Tongue (tissue), 1 donor: ENCODE measurements at regions not wholly inside any gene's neighbourhood (a gene's known extent, or its start where the extent isn't known, plus 50 kb on each side); places are given as distances from the start of the nearest gene placed in this dataset.
"Not testable (repeated sequence)": the region's sequence is repeated elsewhere in the genome, so short reads cannot be mapped to it uniquely, and the experiment has no call there.

Source experiments
- DNase-seq: peaks from one replicate; pipeline ENCODE4 v3.0.0-alpha.2; 2015

DNA sequence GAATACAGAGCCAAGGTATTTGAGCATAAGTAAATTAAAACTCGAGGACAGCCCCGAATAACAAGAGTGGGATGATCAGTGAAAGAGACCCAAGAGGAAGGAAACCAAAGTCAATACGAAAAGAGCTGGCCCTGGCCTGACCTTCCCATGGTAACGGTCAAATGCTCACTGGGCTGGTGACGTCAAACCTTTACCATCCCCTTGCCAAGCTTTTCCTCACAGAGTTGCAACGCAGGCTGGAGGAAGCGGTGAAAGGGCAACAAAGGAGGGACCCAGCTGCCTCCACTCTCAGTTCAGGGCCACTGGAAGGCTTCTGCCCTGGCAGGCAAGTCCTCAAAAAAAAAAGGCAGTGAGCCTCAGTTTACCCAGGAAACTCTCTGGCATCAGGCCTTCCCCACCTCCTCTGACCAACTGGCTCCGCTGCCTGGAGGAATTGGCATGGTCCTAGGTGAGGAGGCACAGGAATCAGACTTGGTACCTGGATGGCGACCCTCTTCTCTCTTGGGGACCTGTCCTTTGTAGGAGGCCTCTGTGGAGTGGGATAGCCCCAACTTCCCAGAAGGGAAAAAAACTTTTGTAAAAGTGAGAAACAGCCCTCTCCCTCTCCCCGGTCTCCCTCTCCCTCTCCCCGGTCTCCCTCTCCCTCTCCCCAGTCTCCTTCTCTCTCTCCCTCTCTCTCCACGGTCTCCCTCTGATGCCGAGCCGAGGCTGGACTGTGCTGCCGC, 212.4 kb downstream of the ANAPC1 start:
- DNase-seq: no peak

DNA sequence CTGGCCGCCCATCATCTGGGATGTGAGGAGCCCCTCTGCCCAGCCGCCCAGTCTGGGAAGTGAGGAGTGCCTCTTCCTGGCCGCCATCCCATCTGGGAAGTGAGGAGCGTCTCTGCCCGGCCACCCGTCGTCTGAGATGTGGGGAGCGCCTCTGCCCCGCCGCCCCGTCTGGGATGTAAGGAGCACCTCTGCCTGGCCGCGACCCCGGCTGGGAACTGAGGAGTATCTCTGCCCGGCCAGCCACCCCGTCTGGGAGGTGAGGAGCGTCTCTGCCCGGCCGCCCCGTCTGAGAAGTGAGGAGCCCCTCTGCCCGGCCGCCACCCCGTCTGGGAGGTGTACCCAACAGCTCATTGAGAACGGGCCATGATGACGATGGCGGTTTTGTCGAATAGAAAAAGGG, 211.4 kb downstream of the ANAPC1 start:
- not testable (repeated sequence) for DNase-seq

GRCh38 chr2:111673526-111673925, 210.5 kb downstream of the ANAPC1 start:
- no peak for DNase-seq

- DNase-seq: no peak
Measured at GRCh38 chr2:111675419-111676194, 208.4 kb downstream of the ANAPC1 start.

- no peak for DNase-seq
Measured at GRCh38 chr2:111676291-111676822, 207.6 kb downstream of the ANAPC1 start.

- no peak for DNase-seq
Measured at GRCh38 chr2:111678161-111678560, 205.8 kb downstream of the ANAPC1 start.

- no peak for DNase-seq
Measured at GRCh38 chr2:111678651-111679050, 205.3 kb downstream of the ANAPC1 start.

- DNase-seq: no peak
Measured at GRCh38 chr2:111679202-111679601, 204.8 kb downstream of the ANAPC1 start.

DNA sequence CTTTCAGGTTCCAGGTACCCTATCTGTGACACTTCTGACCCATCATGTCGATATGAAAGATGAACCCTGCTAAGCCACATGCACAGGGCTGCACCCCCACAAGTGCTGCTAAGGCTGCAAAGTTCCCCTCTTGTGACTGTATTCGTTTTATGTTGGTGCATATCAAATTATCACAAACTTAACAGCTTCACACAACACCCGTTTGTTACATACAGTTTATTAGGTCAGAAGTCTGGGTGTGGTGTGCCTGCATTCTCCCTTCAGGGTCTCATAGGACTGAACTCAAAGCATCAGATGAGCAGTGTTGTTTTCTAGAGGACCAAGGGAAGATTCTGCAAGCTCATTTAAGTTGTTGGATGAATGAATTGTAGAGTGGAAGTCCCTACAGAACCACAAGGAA, 199.4 kb downstream of the ANAPC1 start:
- no peak for DNase-seq

- no peak for DNase-seq
Measured at GRCh38 chr2:111685342-111685741, 198.7 kb downstream of the ANAPC1 start.

GRCh38 chr2:111686994-111687393, 197.0 kb downstream of the ANAPC1 start:
- no peak for DNase-seq

DNA sequence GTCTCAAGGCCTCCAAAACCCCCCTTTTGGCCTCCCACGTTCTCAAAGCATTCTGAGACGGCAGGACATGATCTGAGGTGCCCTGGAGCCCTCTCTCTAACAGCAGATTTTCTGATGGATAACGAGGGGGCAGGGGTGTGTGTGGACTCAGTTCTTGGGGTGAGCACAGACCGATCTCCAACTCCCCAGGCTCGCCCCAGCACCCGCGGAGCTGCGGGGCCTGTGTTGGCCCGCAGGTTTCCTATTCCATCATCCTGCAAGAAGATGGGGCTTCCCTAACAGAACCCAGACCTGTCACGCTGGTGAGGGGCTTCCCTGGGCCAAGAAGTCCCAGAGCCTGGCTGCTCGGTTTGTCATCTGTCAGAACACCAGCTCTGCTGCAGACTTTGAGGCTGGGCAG, 196.1 kb downstream of the ANAPC1 start:
- DNase-seq: no peak

GRCh38 chr2:111688482-111688881, 195.5 kb downstream of the ANAPC1 start:
- DNase-seq: peak; percentile 91

GRCh38 chr2:111689174-111689573, 194.8 kb downstream of the ANAPC1 start:
- DNase-seq: no peak

- no peak for DNase-seq
Measured at GRCh38 chr2:111689941-111690340, 194.1 kb downstream of the ANAPC1 start.

- DNase-seq: no peak
Measured at GRCh38 chr2:111691164-111691875, 192.7 kb downstream of the ANAPC1 start.

- DNase-seq: no peak
Measured at GRCh38 chr2:111692311-111692710, 191.7 kb downstream of the ANAPC1 start.

DNA sequence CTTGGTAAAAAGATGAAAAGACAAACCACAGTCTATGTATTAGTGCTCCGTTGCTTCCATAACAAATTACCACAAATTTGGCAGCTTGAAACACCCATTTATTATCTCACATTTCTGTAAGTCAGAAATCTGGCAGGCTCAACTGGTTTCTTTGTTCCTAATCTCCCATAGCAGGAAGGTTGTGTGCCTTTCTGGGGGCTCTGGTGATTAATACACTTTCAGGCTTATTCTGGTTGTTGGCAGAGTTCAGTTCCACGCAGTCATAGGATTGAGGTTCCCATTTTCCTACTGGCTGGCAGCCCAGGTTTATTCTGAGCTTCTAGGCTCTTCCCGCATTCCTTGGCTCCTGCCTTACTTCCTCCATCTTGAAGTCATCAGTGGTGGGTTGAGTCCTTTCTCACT, 189.3 kb downstream of the ANAPC1 start:
- DNase-seq: peak; percentile 62

DNA sequence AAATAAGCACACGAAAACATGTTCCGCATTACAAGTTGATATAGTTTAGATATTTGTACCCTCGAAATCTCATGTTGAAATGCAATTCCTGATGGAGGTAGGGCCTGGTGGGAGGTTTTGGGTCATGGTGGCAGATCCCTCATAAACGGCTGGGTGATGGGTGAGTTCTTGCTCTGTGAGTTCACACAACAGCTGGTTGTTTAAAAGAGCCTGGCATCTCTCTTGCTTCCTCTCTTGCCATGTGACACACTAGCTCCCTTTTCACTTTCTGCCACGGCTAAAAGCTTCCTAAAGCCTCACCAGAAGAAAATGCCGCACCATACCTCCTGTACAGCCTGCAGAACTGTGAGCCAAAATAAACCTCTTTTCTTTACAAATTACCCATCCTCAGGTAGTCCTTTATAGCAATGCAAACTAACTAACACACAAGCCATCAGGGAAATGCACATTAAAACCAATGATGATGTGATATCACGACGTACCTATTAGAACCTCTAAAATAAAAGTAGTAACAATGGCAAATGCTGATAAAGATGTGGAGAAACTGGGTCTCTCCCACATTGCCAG, 188.5 kb downstream of the ANAPC1 start:
- no peak for DNase-seq

DNA sequence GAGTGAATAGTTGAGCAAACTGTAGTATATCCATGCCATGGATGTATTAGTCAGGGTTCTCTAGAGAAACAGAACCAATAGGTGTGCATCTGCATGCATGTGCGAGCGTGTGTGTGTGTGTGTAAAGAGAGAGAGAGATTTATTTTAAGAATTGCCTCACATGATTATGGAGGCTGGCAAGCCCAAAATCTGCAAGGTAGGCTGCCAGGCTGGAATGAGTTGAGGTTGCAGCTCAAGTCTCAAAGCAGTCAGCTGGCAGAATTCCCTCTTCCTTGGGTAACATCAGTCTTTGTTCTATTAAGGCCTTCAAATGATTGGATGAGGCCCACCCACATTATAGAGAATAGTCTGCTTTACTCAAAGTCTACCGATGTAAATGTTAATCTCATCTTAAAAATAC, 187.8 kb downstream of the ANAPC1 start:
- DNase-seq: no peak

DNA sequence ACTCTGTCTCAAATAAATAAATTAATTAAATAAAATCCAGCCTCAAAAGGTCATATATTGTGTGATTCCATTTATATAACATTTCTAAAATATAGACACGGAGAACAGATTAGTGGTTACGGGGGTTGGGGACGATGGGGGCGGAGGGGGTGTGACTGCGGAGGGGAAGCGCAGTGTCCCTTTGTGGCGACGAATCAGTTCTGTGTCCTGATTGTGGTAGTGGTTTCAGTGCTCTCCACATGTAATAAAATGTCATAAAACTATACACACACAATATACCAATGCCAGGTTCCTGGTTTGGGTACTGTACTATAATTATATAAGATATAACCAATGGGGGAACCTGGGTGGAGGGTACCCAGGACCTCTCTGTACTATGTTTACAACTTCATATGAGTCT, 186.4 kb downstream of the ANAPC1 start:
- no peak for DNase-seq

GRCh38 chr2:111698089-111698488, 185.9 kb downstream of the ANAPC1 start:
- no peak for DNase-seq
